HG03159 (cell line): ENCODE measurements at regions not wholly inside any gene's neighbourhood (a gene's known extent, or its start where the extent isn't known, plus 50 kb on each side); places are given as distances from the start of the nearest gene placed in this dataset.

ENCODE experiments used
- ATAC-seq: cut with Tn5 transposase; IDR thresholded peaks from one replicate; pipeline ENCODE4 v1.9.1; 2021; ENCODE audit warnings: mild to moderate bottlenecking, moderate library complexity; ENCODE audit not compliant: unreplicated experiment

- no peak for ATAC-seq
These were observed 251.8 kb upstream of the SLIT2 start for GRCh38 chr4:19999775-20000414.

- no peak for ATAC-seq
These were observed 252.4 kb upstream of the SLIT2 start for GRCh38 chr4:19999276-19999675.

- no peak for ATAC-seq
These were observed 258.5 kb upstream of the SLIT2 start for GRCh38 chr4:19993242-19993641.

- ATAC-seq = no peak
These were observed 259.1 kb upstream of the SLIT2 start for GRCh38 chr4:19992471-19993093.

GRCh38 chr4:19987746-19988145, 264.0 kb upstream of the SLIT2 start:
- ATAC-seq = no peak

- ATAC-seq = no peak
These were observed 268.6 kb upstream of the SLIT2 start for GRCh38 chr4:19983072-19983471.

- no peak for ATAC-seq
These were observed 269.1 kb upstream of the SLIT2 start for GRCh38 chr4:19982556-19982955.

GRCh38 chr4:19971829-19972228, 279.9 kb upstream of the SLIT2 start:
- no peak for ATAC-seq

GRCh38 chr4:19969492-19969891, 282.2 kb upstream of the SLIT2 start:
- ATAC-seq = no peak

GRCh38 chr4:19961091-19961490, 290.6 kb upstream of the SLIT2 start:
- ATAC-seq = no peak

- ATAC-seq = no peak
These were observed 292.9 kb upstream of the SLIT2 start for GRCh38 chr4:19958848-19959247.

GRCh38 chr4:19947349-19947748, 304.4 kb upstream of the SLIT2 start:
- ATAC-seq = no peak

- no peak for ATAC-seq
These were observed 305.7 kb upstream of the SLIT2 start for GRCh38 chr4:19945979-19946380.

- no peak for ATAC-seq
These were observed 306.2 kb upstream of the SLIT2 start for GRCh38 chr4:19945501-19945900.

GRCh38 chr4:19944806-19945205, 306.9 kb upstream of the SLIT2 start:
- no peak for ATAC-seq

- ATAC-seq = no peak
These were observed 307.5 kb upstream of the SLIT2 start for GRCh38 chr4:19944251-19944650.

GRCh38 chr4:19941434-19941833, 310.3 kb upstream of the SLIT2 start:
- no peak for ATAC-seq

GRCh38 chr4:19940861-19941260, 310.8 kb upstream of the SLIT2 start:
- no peak for ATAC-seq

- no peak for ATAC-seq
These were observed 315.2 kb upstream of the SLIT2 start for GRCh38 chr4:19936476-19936875.

GRCh38 chr4:19930742-19931141, 321.0 kb upstream of the SLIT2 start:
- no peak for ATAC-seq

GRCh38 chr4:19927381-19927780, 324.3 kb upstream of the SLIT2 start:
- ATAC-seq = no peak

- ATAC-seq = no peak
These were observed 326.2 kb upstream of the SLIT2 start for GRCh38 chr4:19925516-19925915.

- ATAC-seq = no peak
These were observed 326.9 kb upstream of the SLIT2 start for GRCh38 chr4:19924761-19925160.
